Activated CD8-positive, alpha-beta memory T cell treated with anti-CD3 and anti-CD28 coated beads, Interleukin-2, amount 10 ng/mL, durations not matched to agents 7 days and 5 days (primary cell): ENCODE measurements at regions not wholly inside any gene's neighbourhood (a gene's known extent, or its start where the extent isn't known, plus 50 kb on each side); places are given as distances from the start of the nearest gene placed in this dataset.

Source experiments
- ATAC-seq: fragments of 150-1000 bp; cut with Tn5 transposase; one replicate; pipeline ENCODE4 v1.10.0; 2021; ENCODE audit warnings: moderate library complexity
- CTCF ChIA-PET: fragments of 350-600 bp; sonication (Branson Sonifier 250); formaldehyde crosslinking; loops from one replicate; lab custom pipeline; 2021; ENCODE audit warnings: antibody characterized with exemption; lab: Charles Lee
- DNase-seq: peaks from one replicate; pipeline ENCODE4 v3.0.0-alpha.2; 2020
- H3K27ac Mint-ChIP-seq: one replicate; pipeline ENCODE4 v1.8.0; 2021; ENCODE audit warnings: mild to moderate bottlenecking, mixed read lengths
- H3K27me3 Mint-ChIP-seq: one replicate; pipeline ENCODE4 v1.8.0; 2021; ENCODE audit warnings: mixed read lengths
- H3K36me3 Mint-ChIP-seq: one replicate; pipeline ENCODE4 v1.8.0; 2021; ENCODE audit warnings: mild to moderate bottlenecking, mixed read lengths
- H3K4me1 Mint-ChIP-seq: one replicate; pipeline ENCODE4 v1.8.0; 2021; ENCODE audit warnings: mixed read lengths
- H3K4me3 Mint-ChIP-seq: one replicate; pipeline ENCODE4 v1.8.0; 2021; ENCODE audit warnings: mild to moderate bottlenecking, moderate library complexity, mixed read lengths
- H3K9me3 Mint-ChIP-seq: one replicate; pipeline ENCODE4 v1.8.0; 2022; ENCODE audit warnings: low read depth, mixed read lengths

- Mint-ChIP-seq H3K4me1 (no peaks in the 10 kb centered on the region), H3K36me3 (no peaks in the 10 kb centered on the region), H3K4me3 (no peak overlapping the region), H3K9me3 (no peaks in the 10 kb centered on the region), H3K27me3 (no peaks in the 10 kb centered on the region), H3K27ac (no peak overlapping the region)
- ATAC-seq (no peak), DNase-seq (no peak)
- CTCF ChIA-PET: no interaction called here
Observed at GRCh38 chr20:6490849-6491248, 276.6 kb upstream of the BMP2 start.

- no peaks in the 10 kb centered on the region for H3K4me1 Mint-ChIP-seq
- no peaks in the 10 kb centered on the region for H3K36me3 Mint-ChIP-seq
- CTCF ChIA-PET: no interaction called here
- DNase-seq: no peak
- H3K27ac Mint-ChIP-seq: no peak overlapping the region
- ATAC-seq: no peak
- H3K9me3 Mint-ChIP-seq: no peaks in the 10 kb centered on the region
- no peak overlapping the region for H3K4me3 Mint-ChIP-seq
- no peaks in the 10 kb centered on the region for H3K27me3 Mint-ChIP-seq
Observed at GRCh38 chr20:6489361-6490171, 277.9 kb upstream of the BMP2 start.

GRCh38 chr20:6485351-6485750, 282.1 kb upstream of the BMP2 start:
- no peaks in the 10 kb centered on the region for H3K27me3 Mint-ChIP-seq
- no peak overlapping the region for H3K4me3 Mint-ChIP-seq
- no peaks in the 10 kb centered on the region for H3K4me1 Mint-ChIP-seq
- DNase-seq (no peak), ATAC-seq (no peak)
- no peaks in the 10 kb centered on the region for H3K36me3 Mint-ChIP-seq
- H3K9me3 Mint-ChIP-seq: peaks cover 4% of the 10 kb centered on the region
- CTCF ChIA-PET: no interaction called here
- no peak overlapping the region for H3K27ac Mint-ChIP-seq

GRCh38 chr20:6483727-6484126, 283.8 kb upstream of the BMP2 start:
- Mint-ChIP-seq H3K4me3 (no peak overlapping the region), H3K27me3 (no peaks in the 10 kb centered on the region), H3K36me3 (no peaks in the 10 kb centered on the region), H3K9me3 (peaks cover 4% of the 10 kb centered on the region), H3K27ac (no peak overlapping the region), H3K4me1 (no peaks in the 10 kb centered on the region)
- no peak for ATAC-seq
- CTCF ChIA-PET: no interaction called here
- no peak for DNase-seq

GRCh38 chr20:6482486-6482885, 285.0 kb upstream of the BMP2 start:
- CTCF ChIA-PET: interaction anchor here (0.6 kb wide), 1 partner anchor 66 kb away, joined by 3 read pairs; no protein-coding TSS in a partner anchor
- H3K9me3 Mint-ChIP-seq: peaks cover 4% of the 10 kb centered on the region
- no peaks in the 10 kb centered on the region for H3K27me3 Mint-ChIP-seq
- no peak for DNase-seq
- H3K4me1 Mint-ChIP-seq: no peaks in the 10 kb centered on the region
- no peak for ATAC-seq
- H3K4me3 Mint-ChIP-seq: no peak overlapping the region
- H3K27ac Mint-ChIP-seq: no peak overlapping the region
- H3K36me3 Mint-ChIP-seq: no peaks in the 10 kb centered on the region

GRCh38 chr20:6480328-6481200, 286.9 kb upstream of the BMP2 start:
- Mint-ChIP-seq H3K4me1 (no peaks in the 10 kb centered on the region), H3K36me3 (no peaks in the 10 kb centered on the region), H3K9me3 (peaks cover 4% of the 10 kb centered on the region), H3K27ac (no peak overlapping the region), H3K4me3 (no peak overlapping the region), H3K27me3 (no peaks in the 10 kb centered on the region)
- CTCF ChIA-PET: no interaction called here
- DNase-seq (no peak), ATAC-seq (no peak)

- CTCF ChIA-PET: no interaction called here
- no peaks in the 10 kb centered on the region for H3K36me3 Mint-ChIP-seq
- H3K27me3 Mint-ChIP-seq: no peaks in the 10 kb centered on the region
- H3K9me3 Mint-ChIP-seq: peaks cover 4% of the 10 kb centered on the region
- no peak overlapping the region for H3K4me3 Mint-ChIP-seq
- no peaks in the 10 kb centered on the region for H3K4me1 Mint-ChIP-seq
- DNase-seq: no peak
- no peak for ATAC-seq
- H3K27ac Mint-ChIP-seq: no peak overlapping the region
Observed at GRCh38 chr20:6473197-6473596, 294.3 kb upstream of the BMP2 start.

- no peak for ATAC-seq
- Mint-ChIP-seq H3K4me3 (no peak overlapping the region), H3K27ac (no peak overlapping the region), H3K4me1 (no peaks in the 10 kb centered on the region), H3K27me3 (no peaks in the 10 kb centered on the region), H3K36me3 (no peaks in the 10 kb centered on the region), H3K9me3 (peaks cover 4% of the 10 kb centered on the region)
- no peak for DNase-seq
- CTCF ChIA-PET: no interaction called here
Observed at GRCh38 chr20:6471871-6472270, 295.6 kb upstream of the BMP2 start.

GRCh38 chr20:6471110-6471647, 296.3 kb upstream of the BMP2 start:
- H3K4me3 Mint-ChIP-seq: no peak overlapping the region
- DNase-seq (no peak), ATAC-seq (no peak)
- no peaks in the 10 kb centered on the region for H3K4me1 Mint-ChIP-seq
- no peaks in the 10 kb centered on the region for H3K27me3 Mint-ChIP-seq
- H3K9me3 Mint-ChIP-seq: peaks cover 4% of the 10 kb centered on the region
- CTCF ChIA-PET: interaction anchor here (1.1 kb wide), 1 partner anchor 147 kb away, joined by 3 read pairs; no protein-coding TSS in a partner anchor
- no peaks in the 10 kb centered on the region for H3K36me3 Mint-ChIP-seq
- no peak overlapping the region for H3K27ac Mint-ChIP-seq

GRCh38 chr20:6469695-6470094, 297.8 kb upstream of the BMP2 start:
- Mint-ChIP-seq H3K27me3 (no peaks in the 10 kb centered on the region), H3K4me1 (no peaks in the 10 kb centered on the region), H3K36me3 (no peaks in the 10 kb centered on the region), H3K9me3 (no peaks in the 10 kb centered on the region), H3K27ac (no peak overlapping the region), H3K4me3 (no peak overlapping the region)
- ATAC-seq (no peak), DNase-seq (no peak)
- CTCF ChIA-PET: no interaction called here

GRCh38 chr20:6468423-6469116, 298.9 kb upstream of the BMP2 start:
- no peak overlapping the region for H3K27ac Mint-ChIP-seq
- no peak overlapping the region for H3K4me3 Mint-ChIP-seq
- DNase-seq (no peak), ATAC-seq (no peak)
- H3K9me3 Mint-ChIP-seq: no peaks in the 10 kb centered on the region
- no peaks in the 10 kb centered on the region for H3K4me1 Mint-ChIP-seq
- no peaks in the 10 kb centered on the region for H3K36me3 Mint-ChIP-seq
- CTCF ChIA-PET: no interaction called here
- no peaks in the 10 kb centered on the region for H3K27me3 Mint-ChIP-seq

GRCh38 chr20:6467562-6467961, 299.9 kb upstream of the BMP2 start:
- CTCF ChIA-PET: no interaction called here
- ATAC-seq (no peak), DNase-seq (no peak)
- Mint-ChIP-seq H3K4me3 (no peak overlapping the region), H3K27me3 (no peaks in the 10 kb centered on the region), H3K27ac (no peak overlapping the region), H3K9me3 (no peaks in the 10 kb centered on the region), H3K4me1 (no peaks in the 10 kb centered on the region), H3K36me3 (no peaks in the 10 kb centered on the region)

GRCh38 chr20:6466075-6466810, 301.2 kb upstream of the BMP2 start:
- Mint-ChIP-seq H3K9me3 (no peaks in the 10 kb centered on the region), H3K4me1 (no peaks in the 10 kb centered on the region), H3K4me3 (no peak overlapping the region), H3K36me3 (no peaks in the 10 kb centered on the region), H3K27me3 (no peaks in the 10 kb centered on the region), H3K27ac (no peak overlapping the region)
- no peak for DNase-seq
- CTCF ChIA-PET: no interaction called here
- ATAC-seq: no peak
